COLO668 (cell line): ENCODE measurements at regions not wholly inside any gene's neighbourhood (a gene's known extent, or its start where the extent isn't known, plus 50 kb on each side); places are given as distances from the start of the nearest gene placed in this dataset.
"Not testable (repeated sequence)": the region's sequence is repeated elsewhere in the genome, so short reads cannot be mapped to it uniquely, and the experiment has no call there.

Experiments
- DNase-seq: peaks from one replicate; lab custom pipeline; 2025; ENCODE audit not compliant: unreplicated experiment; lab: John Stamatoyannopoulos, UW

- no peak for DNase-seq
Observed at GRCh38 chr1:90313778-90314177, 318.9 kb downstream of the ZNF326 start.

GRCh38 chr1:90309806-90310205 lies 314.9 kb downstream of the ZNF326 start:
- DNase-seq, result no peak

- DNase-seq, result no peak
Observed at GRCh38 chr1:90308421-90308820, 313.5 kb downstream of the ZNF326 start.

- no peak for DNase-seq
Observed at GRCh38 chr1:90305577-90305976, 310.7 kb downstream of the ZNF326 start.

GRCh38 chr1:90296327-90296726 lies 301.4 kb downstream of the ZNF326 start:
- no peak for DNase-seq

GRCh38 chr1:90295534-90295933 lies 300.6 kb downstream of the ZNF326 start:
- DNase-seq, result no peak

GRCh38 chr1:90291431-90292216 lies 296.7 kb downstream of the ZNF326 start:
- DNase-seq, result no peak

- DNase-seq, result no peak
Observed at GRCh38 chr1:90282811-90283210, 287.9 kb downstream of the ZNF326 start.

- DNase-seq, result not testable (repeated sequence)
Observed at GRCh38 chr1:90281886-90282285, 287.0 kb downstream of the ZNF326 start.

GRCh38 chr1:90277270-90277669 lies 282.4 kb downstream of the ZNF326 start:
- DNase-seq, result no peak

GRCh38 chr1:90274376-90274775 lies 279.5 kb downstream of the ZNF326 start:
- DNase-seq, result no peak

- no peak for DNase-seq
Observed at GRCh38 chr1:90273241-90273774, 278.4 kb downstream of the ZNF326 start.

GRCh38 chr1:90262791-90263190 lies 267.9 kb downstream of the ZNF326 start:
- no peak for DNase-seq

GRCh38 chr1:90262286-90262685 lies 267.4 kb downstream of the ZNF326 start:
- no peak for DNase-seq

GRCh38 chr1:90246069-90246468 lies 251.2 kb downstream of the ZNF326 start:
- DNase-seq, result no peak

- DNase-seq, result no peak
Observed at GRCh38 chr1:90236493-90236892, 241.6 kb downstream of the ZNF326 start.

GRCh38 chr1:90223401-90223800 lies 228.5 kb downstream of the ZNF326 start:
- no peak for DNase-seq

- no peak for DNase-seq
Observed at GRCh38 chr1:90220941-90221693, 226.2 kb downstream of the ZNF326 start.

- no peak for DNase-seq
Observed at GRCh38 chr1:90220496-90220895, 225.6 kb downstream of the ZNF326 start.

- not testable (repeated sequence) for DNase-seq
Observed at GRCh38 chr1:90219166-90219871, 224.4 kb downstream of the ZNF326 start.
